Activated T-helper 1 cell treated with Interleukin-2 at 50 U/mL for 16 hours (primary cell): ENCODE measurements at regions not wholly inside any gene's neighbourhood (a gene's known extent, or its start where the extent isn't known, plus 50 kb on each side); places are given as distances from the start of the nearest gene placed in this dataset.
"Not testable (repeated sequence)": the region's sequence is repeated elsewhere in the genome, so short reads cannot be mapped to it uniquely, and the experiment has no call there.

Experiments
- DNase-seq: peaks from one replicate; pipeline ENCODE4 v3.0.0-alpha.2; 2020; ENCODE audit warnings: low read depth

DNA sequence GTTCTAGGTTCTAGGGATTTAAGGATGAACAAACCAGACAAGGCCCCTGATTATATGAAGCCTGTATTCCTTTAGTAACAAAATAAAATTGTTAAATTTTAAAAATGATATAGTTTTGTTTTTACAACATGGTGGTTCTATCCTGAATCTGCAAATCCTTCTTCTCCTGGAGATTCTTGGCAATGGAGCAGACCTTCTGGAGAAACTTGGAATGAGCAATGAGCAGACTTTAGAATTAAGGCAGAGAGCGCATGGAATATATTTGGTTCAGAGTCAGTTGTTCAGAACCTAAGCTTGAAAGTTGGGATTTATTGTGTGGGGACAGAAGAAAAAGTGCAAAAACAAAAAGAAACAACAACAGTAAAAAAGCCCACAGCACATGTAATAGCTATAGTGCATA lies 381.1 kb downstream of the ADGRL2 start:
- DNase-seq: no peak

- DNase-seq: no peak
Observed at GRCh38 chr1:82179131-82179530, 378.4 kb downstream of the ADGRL2 start.

GRCh38 chr1:82177192-82177591 lies 376.5 kb downstream of the ADGRL2 start:
- no peak for DNase-seq

GRCh38 chr1:82171955-82172354 lies 371.2 kb downstream of the ADGRL2 start:
- DNase-seq: no peak

DNA sequence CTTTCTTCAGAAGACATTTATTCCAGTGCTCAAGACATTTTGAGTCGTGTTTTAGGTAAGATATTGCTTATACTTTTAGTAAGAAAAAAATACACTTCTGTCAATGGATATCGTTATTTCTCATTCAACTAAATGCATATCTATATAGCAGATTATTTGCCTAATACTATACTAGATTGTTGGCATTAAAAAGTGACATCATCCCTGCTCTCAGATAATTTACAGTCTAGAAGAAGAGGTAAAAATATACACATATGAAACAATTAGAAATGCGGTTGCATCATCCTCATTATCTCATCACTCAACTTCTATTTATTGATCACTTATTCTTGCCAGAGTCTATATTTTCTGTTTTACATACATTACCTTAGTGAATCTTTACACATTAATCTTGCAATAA lies 367.7 kb downstream of the ADGRL2 start:
- no peak for DNase-seq

- DNase-seq: no peak
Observed at GRCh38 chr1:82165304-82165703, 364.6 kb downstream of the ADGRL2 start.

GRCh38 chr1:82162486-82163420 lies 362.0 kb downstream of the ADGRL2 start:
- no peak for DNase-seq

DNA sequence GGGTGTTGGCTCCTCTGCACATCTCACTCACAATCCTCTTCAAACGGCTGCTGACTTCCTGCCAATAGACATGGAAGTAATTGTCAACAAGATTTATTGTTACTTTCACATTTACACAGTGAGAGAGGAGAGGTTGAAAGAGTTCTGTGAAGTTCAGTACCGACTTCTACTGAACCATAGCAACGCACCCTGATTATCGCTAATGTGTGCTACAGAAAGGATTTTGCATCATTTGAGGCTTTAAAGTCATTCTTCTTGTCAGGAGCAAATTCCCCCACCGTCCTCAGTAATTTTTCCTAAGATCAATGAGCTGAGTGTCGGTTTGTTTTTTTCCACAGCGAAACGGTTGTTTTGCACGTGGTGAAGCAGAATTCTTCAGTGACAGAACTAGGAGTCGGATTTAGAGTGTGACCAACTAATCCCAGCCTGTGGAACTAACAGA lies 361.0 kb downstream of the ADGRL2 start:
- DNase-seq: no peak

DNA sequence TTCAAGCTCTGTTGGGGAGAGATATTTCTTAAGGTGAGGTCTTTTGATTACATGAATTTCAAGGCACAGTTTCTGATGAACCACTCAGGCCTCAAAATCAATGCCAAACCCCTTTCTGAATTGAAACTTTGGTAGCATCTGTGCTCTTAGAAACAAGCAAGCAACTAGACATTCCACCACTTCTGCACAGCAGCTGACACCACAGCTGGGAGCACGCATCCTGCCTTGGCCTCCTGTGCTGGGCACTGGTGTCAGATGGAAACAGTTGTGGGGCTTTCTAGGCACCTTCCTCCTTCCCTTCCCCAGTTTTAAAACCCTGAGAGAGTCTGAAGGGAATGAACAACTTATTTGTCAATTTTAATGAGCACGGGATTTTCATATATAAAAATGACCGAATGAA lies 360.2 kb downstream of the ADGRL2 start:
- DNase-seq: no peak

DNA sequence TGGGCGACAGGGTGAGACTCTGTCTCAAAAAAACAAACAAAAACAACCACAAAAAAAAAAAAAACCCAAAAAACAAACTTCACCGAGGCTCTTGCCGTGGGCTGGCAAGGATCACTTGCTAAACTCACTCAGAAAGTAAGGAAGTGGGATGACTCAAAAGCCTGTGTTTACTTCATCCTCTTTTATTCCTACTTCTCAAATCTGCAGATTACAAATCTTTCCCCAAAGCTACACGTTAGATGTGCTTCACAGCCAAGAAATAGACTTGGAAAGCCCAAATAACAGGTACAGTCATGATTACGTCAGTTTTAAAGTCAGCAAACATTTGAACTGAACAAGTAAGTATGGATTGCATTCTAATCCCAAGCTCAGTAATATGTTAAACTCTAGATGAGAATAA lies 359.3 kb downstream of the ADGRL2 start:
- DNase-seq: no peak

DNA sequence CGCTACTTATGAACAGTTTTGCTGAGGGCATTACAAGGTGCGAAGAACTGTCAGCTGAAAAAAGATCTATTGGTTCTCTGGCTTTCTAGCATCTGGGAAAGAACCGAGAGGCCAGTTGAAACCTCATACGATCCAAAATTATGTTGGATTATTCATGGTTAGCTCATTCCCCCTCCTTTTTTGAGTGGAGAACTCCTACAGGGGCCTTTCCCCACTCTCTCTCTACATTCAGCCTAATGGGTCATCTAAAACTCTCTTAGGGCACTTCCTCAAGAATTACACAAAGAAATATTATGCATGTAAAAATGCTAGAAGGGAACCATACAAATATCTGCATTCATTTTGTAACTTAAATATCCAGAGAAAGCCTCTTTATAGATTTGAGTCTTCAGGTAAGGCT lies 358.2 kb downstream of the ADGRL2 start:
- no peak for DNase-seq

DNA sequence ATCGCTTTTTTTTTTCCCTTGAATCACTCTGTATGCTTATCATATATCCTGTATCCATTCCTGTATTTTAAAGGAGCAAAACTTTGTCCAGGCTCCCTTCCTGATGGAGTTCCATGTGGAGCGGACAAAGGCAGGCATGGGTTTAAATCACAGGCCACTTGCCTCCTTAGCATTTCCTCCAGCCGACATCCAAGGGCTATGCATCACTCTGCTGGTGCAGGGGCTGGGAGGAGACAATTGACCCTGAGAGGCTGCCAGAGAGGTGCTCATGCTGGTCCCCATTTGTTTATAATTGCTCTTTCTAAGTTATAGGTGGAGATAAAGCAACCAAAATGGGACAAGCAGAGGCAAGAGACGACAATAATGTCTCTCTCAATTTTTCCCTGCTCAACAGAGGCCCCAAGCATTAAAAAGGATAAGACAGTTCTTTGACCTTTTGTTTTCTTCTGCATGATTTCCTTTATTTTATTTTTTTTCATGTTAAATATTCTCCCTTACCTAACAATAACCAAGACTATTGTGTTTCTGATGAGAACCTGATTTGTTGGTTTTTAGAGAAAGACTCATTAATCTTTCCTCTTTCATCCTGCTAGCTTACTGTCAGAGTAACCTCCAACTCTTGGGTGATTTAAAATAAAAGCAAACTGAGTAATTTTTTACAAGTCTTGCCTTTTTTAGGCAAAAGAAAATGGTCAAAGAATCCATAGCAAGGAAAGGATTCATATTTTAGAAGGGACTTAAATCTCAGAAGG lies 353.7 kb downstream of the ADGRL2 start:
- DNase-seq: no peak

DNA sequence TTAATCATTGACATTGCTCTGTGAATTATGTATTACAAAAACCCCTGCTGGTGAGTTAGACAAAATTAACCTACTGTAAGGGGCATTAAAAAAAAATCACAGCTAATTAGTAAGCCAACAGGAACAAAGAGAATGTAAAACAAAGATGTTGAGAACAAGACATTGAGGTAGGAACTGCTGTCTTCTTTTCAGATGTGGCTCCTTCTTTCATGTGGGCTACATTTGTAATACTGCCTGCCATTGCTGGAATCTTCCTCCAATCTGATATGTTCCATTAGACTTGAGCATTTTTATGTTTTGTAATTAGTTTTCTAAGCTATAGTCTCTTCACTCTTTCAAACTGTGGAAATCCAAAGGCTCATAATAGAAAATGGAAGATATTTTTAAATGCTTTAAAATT lies 353.0 kb downstream of the ADGRL2 start:
- no peak for DNase-seq

- no peak for DNase-seq
Observed at GRCh38 chr1:82153272-82153629, 352.5 kb downstream of the ADGRL2 start.

- DNase-seq: no peak
Observed at GRCh38 chr1:82152356-82153271, 351.9 kb downstream of the ADGRL2 start.

DNA sequence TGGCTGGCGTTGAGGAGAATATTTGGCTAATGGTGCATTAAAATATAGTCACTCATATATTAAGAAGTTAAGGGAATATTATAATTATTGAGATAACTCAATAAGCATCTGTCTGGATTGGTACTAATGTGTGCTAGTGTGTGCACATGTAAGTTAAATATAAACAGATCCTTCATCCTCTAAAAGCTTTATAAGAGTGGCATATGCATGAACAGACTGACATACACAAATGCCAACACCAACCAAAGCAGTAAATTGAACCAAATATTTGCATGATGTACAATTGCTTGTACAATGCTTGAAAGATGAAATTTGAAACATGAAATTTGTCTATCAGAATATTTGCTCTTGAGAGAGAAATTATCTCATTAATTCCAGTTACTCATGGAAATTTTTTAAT lies 344.9 kb downstream of the ADGRL2 start:
- no peak for DNase-seq

GRCh38 chr1:82143108-82143833 lies 342.5 kb downstream of the ADGRL2 start:
- DNase-seq: no peak

- DNase-seq: no peak
Observed at GRCh38 chr1:82141390-82141789, 340.7 kb downstream of the ADGRL2 start.

GRCh38 chr1:82139751-82140468 lies 339.2 kb downstream of the ADGRL2 start:
- no peak for DNase-seq

GRCh38 chr1:82136351-82136750 lies 335.6 kb downstream of the ADGRL2 start:
- not testable (repeated sequence) for DNase-seq

DNA sequence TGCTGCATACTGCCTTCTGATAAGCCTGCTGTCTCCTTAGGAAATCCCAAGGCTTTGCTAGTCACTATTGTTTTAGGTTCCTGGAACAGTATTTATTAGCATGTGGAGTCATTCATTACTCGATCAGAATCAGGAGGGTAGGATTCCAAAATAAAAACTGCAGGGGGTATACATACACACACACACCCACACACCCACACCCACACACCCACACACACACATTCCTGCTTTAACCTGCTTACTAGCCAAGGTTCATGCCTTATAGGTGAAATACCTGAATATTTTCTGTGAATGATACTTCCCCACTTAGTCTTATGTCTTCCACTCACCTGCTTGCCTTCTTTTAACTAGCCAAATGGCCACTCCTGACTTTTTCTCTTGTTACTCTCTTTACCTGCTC lies 325.1 kb downstream of the ADGRL2 start:
- no peak for DNase-seq
